H1 (cell line): ENCODE measurements at regions not wholly inside any gene's neighbourhood (a gene's known extent, or its start where the extent isn't known, plus 50 kb on each side); places are given as distances from the start of the nearest gene placed in this dataset.

ENCODE experiments used
- EZH2 ChIP-seq: fragments of 200-600 bp; sonication (generic); IDR thresholded peaks from 2 replicates; pipeline ENCODE4 v1.7.1; 2012; ENCODE audit warnings: low read depth, mild to moderate bottlenecking, moderate library complexity, low read length, inconsistent platforms; ENCODE audit not compliant: severe bottlenecking
- SIN3A ChIP-seq, 2 experiments: IDR thresholded peaks in 1 of 2; conservative IDR thresholded peaks in 1 of 2; 2 replicates each; pipeline ENCODE4 v1.6.1; 2011 to 2012; ENCODE audit warnings: low read length in 2 of 2, improper control_type of control experiment in 1 of 2, low read depth in 1 of 2, mild to moderate bottlenecking in 1 of 2
- TAF1 ChIP-seq: IDR thresholded peaks from 2 replicates; pipeline ENCODE4 v1.6.1; 2011; ENCODE audit warnings: mild to moderate bottlenecking, low read depth, low read length
- TAF7 ChIP-seq: optimal IDR thresholded peaks from 2 replicates; pipeline ENCODE3; 2011; ENCODE audit warnings: low read depth, mild to moderate bottlenecking, inconsistent platforms, low read length, moderate library complexity, borderline replicate concordance
- TCF12 ChIP-seq: IDR thresholded peaks from 2 replicates; pipeline ENCODE4 v1.6.1; 2011; ENCODE audit warnings: low read depth, mild to moderate bottlenecking, low read length
- TF ChIP-seq, protein P1 (sequence below): IDR thresholded peaks from 2 replicates; pipeline ENCODE4 v1.6.1; 2012; ENCODE audit warnings: inconsistent platforms

DNA sequence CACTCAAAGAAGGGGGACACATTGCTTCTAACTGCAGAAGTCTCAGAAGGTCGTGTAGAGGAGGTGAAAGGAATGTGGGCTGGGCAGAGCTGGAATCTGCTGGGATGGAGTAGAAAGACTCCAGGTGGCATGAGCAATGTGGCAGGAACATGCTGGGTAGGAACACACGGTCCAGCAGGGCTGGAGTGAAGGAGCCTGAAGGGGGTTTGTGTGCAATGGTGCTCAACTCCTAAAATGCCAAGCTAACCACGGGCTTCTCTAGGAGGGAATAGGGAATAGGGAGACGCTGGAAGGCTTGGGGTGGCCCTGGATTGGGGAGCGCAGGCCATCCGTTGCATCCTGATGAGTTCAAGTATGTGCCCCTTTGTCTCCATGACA lies 253.8 kb downstream of the FAM43A start (continued):
- no peak for TF ChIP-seq EZH2
- TF ChIP-seq, protein P1, sequence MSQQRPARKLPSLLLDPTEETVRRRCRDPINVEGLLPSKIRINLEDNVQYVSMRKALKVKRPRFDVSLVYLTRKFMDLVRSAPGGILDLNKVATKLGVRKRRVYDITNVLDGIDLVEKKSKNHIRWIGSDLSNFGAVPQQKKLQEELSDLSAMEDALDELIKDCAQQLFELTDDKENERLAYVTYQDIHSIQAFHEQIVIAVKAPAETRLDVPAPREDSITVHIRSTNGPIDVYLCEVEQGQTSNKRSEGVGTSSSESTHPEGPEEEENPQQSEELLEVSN: no peak
- no peak for TF ChIP-seq TAF7
- TF ChIP-seq SIN3A (conservative IDR thresholded peaks at IDR 0.05 in 1 of 2, IDR thresholded peaks at IDR 0.05 in 1 of 2; ENCODE audit: low read depth in 1 of 2, low read length in 2 of 2): no peak
- no peak for TF ChIP-seq TCF12
- no peak for TF ChIP-seq TAF1
